AG09309 (cell line): ENCODE measurements at regions not wholly inside any gene's neighbourhood (a gene's known extent, or its start where the extent isn't known, plus 50 kb on each side); places are given as distances from the start of the nearest gene placed in this dataset.

Experiments
- DNase-seq: peaks from one replicate; pipeline ENCODE4 v3.0.0-alpha.2; 2010; ENCODE audit warnings: low read depth
- H3K4me3 ChIP-seq: 2 replicates; pipeline ENCODE4 v1.5.1; 2011; ENCODE audit warnings: mild to moderate bottlenecking, low read depth, low read length, moderate library complexity; ENCODE audit not compliant: control insufficient read depth
- CTCF ChIP-seq: IDR thresholded peaks from 2 replicates; pipeline ENCODE4 v1.5.1; 2011; ENCODE audit warnings: mild to moderate bottlenecking, low read depth, low read length, inconsistent platforms; ENCODE audit not compliant: insufficient read depth, control insufficient read depth; ENCODE audit errors: missing control alignments

- H3K4me3 ChIP-seq = no peak overlapping the region
- TF ChIP-seq CTCF = no peak
- DNase-seq = no peak
These were observed 1790.8 kb upstream of the PCDH20 start for GRCh38 chr13:63206461-63206860.

DNA sequence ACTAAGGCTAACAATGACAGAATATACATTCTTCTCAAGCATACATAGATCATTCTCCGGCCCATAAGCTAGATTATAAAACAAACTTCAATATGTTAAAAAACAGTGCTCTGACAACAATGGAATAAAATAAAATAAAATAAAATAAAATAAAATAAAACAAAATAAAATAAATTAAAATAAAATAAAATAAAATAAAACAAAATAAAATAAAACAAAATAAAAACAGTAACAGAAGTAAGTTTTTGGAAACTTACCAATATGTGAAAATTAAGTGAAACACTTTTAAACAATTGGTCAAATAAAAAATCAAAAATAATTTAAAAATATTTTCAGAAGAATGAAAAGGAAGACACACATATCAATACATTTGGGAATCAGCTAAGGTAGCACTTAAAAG is 1785.8 kb upstream of the PCDH20 start:
- TF ChIP-seq CTCF = no peak
- no peak for DNase-seq

GRCh38 chr13:63199508-63199907 is 1783.9 kb upstream of the PCDH20 start:
- TF ChIP-seq CTCF = no peak
- no peak for DNase-seq
- H3K4me3 ChIP-seq = no peak overlapping the region

More for the DNA sequence above, 1785.8 kb upstream of the PCDH20 start:
- H3K4me3 ChIP-seq = no peak overlapping the region

DNA sequence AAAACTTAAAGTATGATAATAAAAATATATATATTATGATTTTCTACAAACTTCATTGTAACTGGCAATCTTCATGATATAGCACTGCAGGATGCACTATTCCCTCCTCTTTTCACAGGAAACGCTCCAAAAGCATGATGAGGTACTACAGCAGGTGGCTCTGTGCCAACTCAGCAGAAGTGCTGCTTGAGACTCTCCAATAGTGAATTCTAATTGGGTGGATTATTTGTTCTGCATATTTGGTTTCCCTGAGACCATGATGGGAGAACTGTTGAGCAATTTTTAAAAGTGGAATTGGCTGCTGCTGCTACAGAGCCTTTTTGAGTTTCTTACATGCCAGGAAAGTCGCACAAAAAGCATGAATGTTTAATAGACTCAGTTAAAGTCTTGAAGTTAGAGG is 1782.4 kb upstream of the PCDH20 start:
- no peak for DNase-seq
- no peak for TF ChIP-seq CTCF
- no peak overlapping the region for H3K4me3 ChIP-seq

DNA sequence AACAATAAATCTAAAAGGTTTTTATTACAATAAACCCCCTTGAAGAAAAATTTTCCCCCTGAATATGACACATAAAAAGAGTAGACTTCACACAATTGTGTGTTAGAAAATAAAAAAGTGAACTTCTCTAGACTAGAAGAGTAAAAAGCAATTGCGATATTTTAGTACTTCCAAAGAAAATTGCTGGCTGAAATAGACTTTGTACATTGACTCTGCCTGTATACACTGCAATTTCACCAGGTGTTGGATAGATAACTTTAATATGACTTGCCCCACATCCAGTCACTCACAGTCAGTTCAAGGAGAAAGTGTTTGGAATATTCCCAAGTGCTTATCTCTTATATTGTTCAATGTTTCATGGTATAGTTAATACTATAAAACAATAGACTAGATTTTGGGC is 1780.1 kb upstream of the PCDH20 start:
- DNase-seq = no peak
- TF ChIP-seq CTCF = no peak
- H3K4me3 ChIP-seq = no peak overlapping the region

DNA sequence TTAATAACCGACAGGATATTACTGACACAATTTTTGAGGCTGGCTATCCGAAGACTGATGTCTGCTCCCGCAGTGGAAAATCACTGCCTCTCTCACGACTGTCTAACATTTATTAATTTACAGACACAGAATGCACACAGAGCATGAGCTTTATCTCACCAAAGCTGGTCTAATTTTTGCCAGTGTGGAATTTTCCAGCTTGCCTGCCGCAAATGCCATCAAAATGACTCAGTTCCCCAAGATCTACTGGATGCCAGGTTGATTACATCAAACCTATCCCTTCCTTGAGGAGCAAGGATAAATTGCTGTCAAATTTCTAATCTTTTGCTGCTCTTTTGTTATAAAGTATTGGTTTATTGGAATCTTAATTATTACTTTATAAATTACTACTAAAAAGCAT is 1775.1 kb upstream of the PCDH20 start:
- TF ChIP-seq CTCF = no peak
- DNase-seq = peak; percentile 24
- H3K4me3 ChIP-seq = no peak overlapping the region

- H3K4me3 ChIP-seq = no peak overlapping the region
- no peak for DNase-seq
- no peak for TF ChIP-seq CTCF
These were observed 1774.6 kb upstream of the PCDH20 start for GRCh38 chr13:63190219-63190618.
